ENCODE measurements at regions not wholly inside any gene's neighbourhood (a gene's known extent, or its start where the extent isn't known, plus 50 kb on each side); places are given as distances from the start of the nearest gene placed in this dataset.
"Not testable (repeated sequence)": the region's sequence is repeated elsewhere in the genome, so short reads cannot be mapped to it uniquely, and the experiment has no call there.

- DNase-seq (ENCODE audit: low spot score): no peak
Observed at GRCh38 chr5:99901972-99902371, 633.2 kb upstream of the FAM174A start.

- no peak for DNase-seq (ENCODE audit: low spot score)
Observed at GRCh38 chr5:99900302-99900852, 634.8 kb upstream of the FAM174A start.

- DNase-seq (ENCODE audit: low spot score): no peak
Observed at GRCh38 chr5:99879791-99880511, 655.2 kb upstream of the FAM174A start.

DNA sequence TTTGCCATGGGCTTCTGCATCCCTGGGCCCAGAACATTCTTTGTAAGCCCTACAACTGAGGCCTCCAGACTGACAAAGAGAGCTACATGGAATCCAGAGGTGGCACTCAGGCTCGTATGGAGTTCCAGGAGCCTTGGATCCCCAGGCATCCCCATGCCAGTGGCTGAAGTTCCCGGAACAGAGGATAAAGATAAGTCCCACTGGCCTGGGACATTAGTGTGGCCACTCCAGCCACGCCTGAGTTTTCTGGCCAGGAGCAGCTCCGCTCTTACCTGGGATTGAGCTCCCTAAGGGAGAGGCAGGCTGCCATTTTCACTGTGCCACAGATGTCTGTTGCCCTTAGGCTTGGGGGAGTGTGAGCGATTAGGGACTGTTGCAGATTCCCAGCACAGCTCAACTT lies 656.3 kb upstream of the FAM174A start:
- no peak for DNase-seq (ENCODE audit: low spot score)

- no peak for DNase-seq (ENCODE audit: low spot score)
Observed at GRCh38 chr5:99866740-99867139, 668.4 kb upstream of the FAM174A start.

DNA sequence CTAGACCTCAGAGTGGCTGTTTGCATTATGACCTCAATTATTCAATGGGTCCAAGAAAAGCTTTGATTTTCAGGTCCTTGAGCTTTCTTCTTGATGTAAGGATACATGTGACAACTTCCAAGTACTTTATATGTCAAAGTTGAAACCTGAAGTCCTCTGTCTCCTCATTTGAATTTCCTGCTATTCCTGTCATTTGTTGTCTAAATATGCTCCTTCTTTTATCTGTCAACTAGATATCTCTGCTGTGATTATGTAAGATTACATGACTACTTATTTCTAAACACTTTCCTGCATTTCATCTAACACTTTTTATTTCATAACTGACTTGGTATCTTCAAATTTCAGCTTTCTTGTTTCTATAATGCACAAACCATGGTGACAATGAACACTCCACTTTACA lies 670.0 kb upstream of the FAM174A start:
- DNase-seq (ENCODE audit: low spot score): no peak

DNA sequence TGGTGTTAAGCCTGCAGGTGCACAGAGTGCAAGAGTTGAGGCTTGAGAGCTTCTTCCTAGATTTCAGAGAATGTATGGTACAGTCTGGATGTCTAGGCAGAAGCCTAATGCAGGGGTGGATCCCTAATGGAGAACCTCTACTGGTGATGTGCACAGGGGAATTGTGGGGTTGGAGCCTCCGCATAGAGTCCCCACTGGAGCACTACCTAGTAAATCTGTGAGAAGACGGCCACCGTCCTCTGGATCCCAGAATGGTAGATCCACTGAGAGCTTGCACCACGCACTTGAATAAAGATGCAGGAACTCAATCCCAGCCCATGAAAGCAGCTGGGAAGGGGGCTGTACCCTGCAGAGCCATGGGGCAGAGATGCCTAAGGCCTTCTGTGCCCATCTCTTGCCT lies 699.4 kb upstream of the FAM174A start:
- no peak for DNase-seq (ENCODE audit: low spot score)

DNA sequence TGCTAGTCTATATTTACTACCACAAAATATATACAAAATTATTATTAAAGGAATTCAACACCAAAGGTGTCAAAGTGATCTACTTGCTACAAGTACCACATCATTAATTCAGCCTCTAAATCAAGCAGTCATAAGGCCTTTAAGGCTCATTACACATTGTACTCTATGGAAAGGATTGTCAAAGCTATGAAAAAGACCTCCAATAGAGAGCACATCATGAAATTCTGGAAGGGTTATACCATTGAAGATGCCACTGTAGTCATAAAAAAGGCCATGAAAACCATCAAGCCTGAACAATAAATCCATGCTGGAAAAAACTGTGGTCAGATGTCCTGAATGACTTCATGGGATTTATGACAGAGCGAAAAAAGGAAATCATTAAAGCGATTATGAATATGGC lies 708.0 kb upstream of the FAM174A start:
- no peak for DNase-seq (ENCODE audit: low spot score)

- no peak for DNase-seq (ENCODE audit: low spot score)
Observed at GRCh38 chr5:99817796-99818195, 717.4 kb upstream of the FAM174A start.

DNA sequence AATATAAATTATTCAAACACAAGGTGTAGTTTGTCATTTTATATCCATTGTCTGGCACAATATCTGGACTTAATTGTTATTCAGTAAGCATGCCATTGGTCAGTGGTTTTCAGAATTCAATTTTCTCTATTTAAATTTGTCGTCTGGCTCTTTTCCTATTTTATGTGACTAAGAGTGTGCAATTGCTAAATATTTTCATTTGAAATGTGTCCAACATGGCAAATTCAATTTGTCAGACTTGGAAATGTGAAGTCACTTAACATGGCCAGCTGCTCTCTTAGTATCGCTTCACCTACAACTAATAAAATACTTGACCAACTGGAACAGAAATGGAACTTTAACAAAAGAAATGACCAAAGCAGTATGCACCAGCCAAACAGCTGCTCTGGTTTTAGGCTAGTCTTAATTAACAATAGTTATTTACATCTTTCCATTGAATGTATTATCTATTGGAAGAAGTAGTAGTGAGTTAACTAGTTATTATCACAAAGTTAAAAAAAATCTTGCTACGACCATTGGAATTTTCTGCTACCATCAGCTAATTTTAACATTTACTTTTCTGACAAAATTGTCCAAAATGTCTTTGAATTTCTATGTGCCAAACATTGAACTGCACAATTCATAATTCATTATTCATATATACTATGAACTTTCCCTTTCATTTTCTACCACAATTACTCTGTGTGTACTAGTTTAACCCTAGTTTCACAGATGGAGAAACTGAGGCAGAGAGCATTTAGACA lies 720.7 kb upstream of the FAM174A start:
- DNase-seq (ENCODE audit: low spot score): no peak

- no peak for DNase-seq (ENCODE audit: low spot score)
Observed at GRCh38 chr5:99808657-99809230, 726.4 kb upstream of the FAM174A start.

GRCh38 chr5:99807346-99807745 lies 727.8 kb upstream of the FAM174A start:
- no peak for DNase-seq (ENCODE audit: low spot score)

GRCh38 chr5:99795031-99795430 lies 740.1 kb upstream of the FAM174A start:
- no peak for DNase-seq (ENCODE audit: low spot score)

- no peak for DNase-seq (ENCODE audit: low spot score)
Observed at GRCh38 chr5:99788482-99788881, 746.7 kb upstream of the FAM174A start.

GRCh38 chr5:99775189-99775588 lies 760.0 kb upstream of the FAM174A start:
- no peak for DNase-seq (ENCODE audit: low spot score)

GRCh38 chr5:99773290-99773689 lies 761.9 kb upstream of the FAM174A start:
- no peak for DNase-seq (ENCODE audit: low spot score)

GRCh38 chr5:99771296-99771695 lies 763.9 kb upstream of the FAM174A start:
- no peak for DNase-seq (ENCODE audit: low spot score)

GRCh38 chr5:99765011-99765410 lies 770.2 kb upstream of the FAM174A start:
- DNase-seq (ENCODE audit: low spot score): no peak

DNA sequence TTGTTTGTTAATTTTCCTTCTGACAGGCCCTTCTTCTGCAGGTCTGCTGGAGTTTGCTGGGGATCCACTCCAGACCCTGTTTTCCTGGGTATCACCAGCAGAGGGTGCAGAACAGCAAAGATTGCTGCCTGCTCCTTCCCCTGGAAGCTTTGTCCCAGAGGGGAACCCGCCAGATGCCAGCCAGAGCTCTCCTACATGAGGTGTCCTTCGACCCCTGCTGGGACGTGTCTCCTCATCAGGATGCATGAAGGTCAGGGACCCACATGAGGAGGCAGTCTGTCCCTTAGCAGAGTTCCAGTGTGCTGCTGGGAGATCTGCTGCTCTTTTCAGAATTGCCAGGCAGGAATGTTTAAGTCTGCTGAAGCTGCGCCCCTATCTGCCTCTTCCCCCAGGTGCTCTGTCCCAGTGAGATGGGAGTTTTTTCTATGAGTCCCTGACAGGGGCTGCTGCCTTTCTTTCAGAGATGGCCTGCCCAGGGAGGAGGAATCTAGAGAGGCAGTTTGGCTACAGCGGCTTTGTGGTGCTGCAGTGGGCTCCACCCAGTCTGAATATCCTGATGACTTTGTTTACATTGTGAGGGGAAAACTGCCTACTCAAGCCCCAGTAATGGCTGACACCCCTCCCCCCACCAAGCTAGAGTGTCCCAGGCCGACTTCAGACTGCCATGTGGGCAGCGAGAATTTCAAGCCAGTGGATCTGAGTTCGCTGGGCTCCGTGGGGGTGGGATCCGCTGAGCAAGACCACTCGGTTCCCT lies 772.0 kb upstream of the FAM174A start:
- DNase-seq (ENCODE audit: low spot score): no peak

DNA sequence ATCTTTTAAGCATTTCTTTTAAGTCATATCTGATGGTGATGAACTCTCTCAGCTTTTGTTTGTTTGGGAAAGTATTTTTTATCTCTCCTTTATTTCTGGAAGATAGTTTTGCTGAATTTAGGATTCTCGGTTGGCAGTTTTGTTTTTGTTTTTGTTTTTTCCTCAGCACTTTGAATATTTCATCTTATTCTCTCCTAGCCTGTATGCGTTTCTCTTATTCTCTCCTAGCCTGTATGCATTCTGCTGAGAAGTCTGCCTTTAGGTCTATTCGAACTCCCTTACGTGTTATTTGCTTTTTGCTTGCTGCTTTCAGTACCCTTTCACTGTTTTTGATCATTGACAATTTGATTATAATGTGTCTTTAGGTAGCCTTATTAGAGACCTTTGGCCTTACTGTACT lies 787.8 kb upstream of the FAM174A start:
- DNase-seq (ENCODE audit: low spot score): no peak

DNA sequence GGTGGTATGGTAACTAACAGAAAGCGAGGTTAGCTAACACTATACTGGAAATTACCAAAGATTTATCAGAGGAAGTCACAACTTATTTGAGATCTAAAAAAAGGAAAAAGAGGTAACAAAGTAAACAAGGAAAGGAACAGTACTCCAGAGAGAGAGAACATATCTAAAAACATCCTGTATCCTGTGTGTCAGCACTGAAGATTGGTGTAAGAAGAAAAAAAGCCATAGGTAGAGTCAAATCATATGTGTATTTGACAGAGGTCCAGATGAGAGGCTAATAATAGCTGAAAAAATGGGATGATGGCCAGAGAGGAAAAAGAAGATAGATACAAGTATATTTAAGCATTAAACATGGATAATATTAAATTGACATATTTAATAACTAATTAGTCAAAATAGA lies 802.0 kb upstream of the FAM174A start:
- not testable (repeated sequence) for DNase-seq (ENCODE audit: low spot score)

DNA sequence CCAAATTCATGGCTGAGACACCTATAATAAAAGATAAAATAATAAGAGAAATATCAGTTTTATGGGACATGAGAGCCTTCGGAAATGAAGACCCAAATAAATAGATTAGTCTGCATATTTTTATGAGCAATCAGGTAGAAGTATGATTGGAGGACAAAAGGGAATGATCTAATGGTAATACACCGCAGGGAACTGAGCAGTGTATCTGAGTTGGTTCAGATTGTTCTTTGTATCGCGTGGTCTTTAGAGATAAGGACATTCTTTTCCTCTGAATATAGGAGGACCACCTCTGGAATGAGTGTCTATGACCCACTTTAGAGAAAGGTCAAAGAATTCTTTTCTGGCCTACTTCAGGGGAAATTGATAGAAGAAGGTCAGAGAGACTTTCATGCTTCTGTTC lies 801.8 kb upstream of the CHD1 start:
- DNase-seq (ENCODE audit: low spot score): not testable (repeated sequence)
